Prostate gland (tissue), 2 donors: ENCODE measurements at regions not wholly inside any gene's neighbourhood (a gene's known extent, or its start where the extent isn't known, plus 50 kb on each side); places are given as distances from the start of the nearest gene placed in this dataset.

Source experiments
- POLR2A ChIP-seq: fragments of 450-650 bp; IDR thresholded peaks from one replicate; pipeline ENCODE4 v1.6.1; 2016; ENCODE audit warnings: antibody characterized with exemption, mild to moderate bottlenecking
- POLR2AphosphoS5 ChIP-seq: sonication (generic); formaldehyde crosslinking; IDR thresholded peaks from one replicate; pipeline ENCODE4 v1.6.1; 2017; ENCODE audit warnings: antibody characterized with exemption
- TF ChIP-seq, protein P1 (sequence below), 4 experiments: fragments of 200-600 bp in 2 of 4; fragments of 450-650 bp in 2 of 4; sonication (generic) in 2 of 4; IDR thresholded peaks; 1 replicate in 3 of 4; 2 replicates in 1 of 4; pipeline ENCODE4 v1.5.1; 2016 to 2019; ENCODE audit warnings: antibody characterized with exemption in 4 of 4, mild to moderate bottlenecking in 2 of 4, moderate library complexity in 2 of 4

DNA sequence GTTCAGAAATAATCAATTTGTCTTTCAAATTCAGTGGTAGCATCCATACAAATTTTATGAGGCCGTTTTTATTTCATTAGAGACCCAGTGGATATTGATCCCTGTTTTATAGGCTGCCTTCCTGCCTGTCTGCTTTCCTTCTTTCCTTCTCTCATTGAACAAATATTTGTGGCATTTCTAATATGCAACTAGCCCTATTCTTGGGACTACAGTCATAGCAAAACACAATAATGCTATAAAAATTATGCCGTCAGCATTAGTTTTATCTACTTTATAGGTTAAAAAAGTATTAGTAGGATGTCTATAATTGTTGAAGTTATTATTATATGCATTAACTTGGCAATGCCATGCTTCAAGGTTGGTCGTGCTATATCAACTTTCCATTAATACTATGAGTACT, 2037.8 kb upstream of the LRRTM1 start:
- TF ChIP-seq, protein P1, sequence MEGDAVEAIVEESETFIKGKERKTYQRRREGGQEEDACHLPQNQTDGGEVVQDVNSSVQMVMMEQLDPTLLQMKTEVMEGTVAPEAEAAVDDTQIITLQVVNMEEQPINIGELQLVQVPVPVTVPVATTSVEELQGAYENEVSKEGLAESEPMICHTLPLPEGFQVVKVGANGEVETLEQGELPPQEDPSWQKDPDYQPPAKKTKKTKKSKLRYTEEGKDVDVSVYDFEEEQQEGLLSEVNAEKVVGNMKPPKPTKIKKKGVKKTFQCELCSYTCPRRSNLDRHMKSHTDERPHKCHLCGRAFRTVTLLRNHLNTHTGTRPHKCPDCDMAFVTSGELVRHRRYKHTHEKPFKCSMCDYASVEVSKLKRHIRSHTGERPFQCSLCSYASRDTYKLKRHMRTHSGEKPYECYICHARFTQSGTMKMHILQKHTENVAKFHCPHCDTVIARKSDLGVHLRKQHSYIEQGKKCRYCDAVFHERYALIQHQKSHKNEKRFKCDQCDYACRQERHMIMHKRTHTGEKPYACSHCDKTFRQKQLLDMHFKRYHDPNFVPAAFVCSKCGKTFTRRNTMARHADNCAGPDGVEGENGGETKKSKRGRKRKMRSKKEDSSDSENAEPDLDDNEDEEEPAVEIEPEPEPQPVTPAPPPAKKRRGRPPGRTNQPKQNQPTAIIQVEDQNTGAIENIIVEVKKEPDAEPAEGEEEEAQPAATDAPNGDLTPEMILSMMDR (IDR thresholded peaks at IDR 0.05): no peak
- no peak for TF ChIP-seq POLR2AphosphoS5
- TF ChIP-seq POLR2A: no peak
